GM20431 (cell line): ENCODE measurements at regions not wholly inside any gene's neighbourhood (a gene's known extent, or its start where the extent isn't known, plus 50 kb on each side); places are given as distances from the start of the nearest gene placed in this dataset.
"Not testable (repeated sequence)": the region's sequence is repeated elsewhere in the genome, so short reads cannot be mapped to it uniquely, and the experiment has no call there.

Experiments used
- in situ Hi-C: fragments of 300-500 bp; cut with MseI, MboI; formaldehyde crosslinking; loops from one replicate; pipeline ENCODE4 v1.15.0; 2020; ENCODE audit warnings: low sequenced_read_pairs; ENCODE audit not compliant: unreplicated experiment

DNA sequence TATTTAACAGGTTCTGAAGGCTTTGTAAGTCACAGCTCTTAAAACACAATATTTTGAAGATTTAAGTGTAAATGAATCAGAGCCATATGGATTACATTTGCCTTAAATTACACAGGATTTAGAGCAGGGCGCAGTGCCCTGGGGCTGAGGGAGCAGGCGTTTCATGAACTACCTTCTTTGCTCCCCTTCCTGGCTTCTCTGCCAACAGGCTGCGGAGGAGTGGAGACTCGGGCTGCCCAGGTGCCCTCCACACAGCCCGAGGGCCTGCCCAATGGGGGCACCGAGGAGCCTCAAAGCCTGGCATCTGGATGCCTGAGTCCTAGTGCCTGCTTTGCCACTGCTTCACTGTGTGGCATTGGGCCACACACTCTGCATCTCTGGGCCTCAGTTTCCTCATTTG is 90.6 kb upstream of the HAND1 start:
- in situ Hi-C loops, result no loop called here

DNA sequence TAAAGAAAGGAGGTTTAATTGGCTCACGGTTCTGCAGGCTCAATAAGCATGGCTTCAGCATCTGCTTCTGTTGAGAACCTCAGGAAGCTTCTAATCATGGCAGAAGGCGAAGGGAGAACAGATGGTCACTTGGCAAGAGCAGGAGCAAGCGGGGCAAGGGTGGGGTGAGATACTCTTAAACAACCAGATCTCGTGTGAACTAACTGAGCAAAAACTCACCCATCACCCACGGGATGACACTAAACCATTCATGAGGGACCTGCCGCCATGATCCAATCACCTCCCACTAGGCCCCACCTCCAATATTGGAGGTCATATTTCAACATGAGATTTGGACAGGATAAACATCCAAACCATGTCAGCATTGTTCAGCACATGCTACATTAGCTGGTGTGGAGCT is 89.1 kb upstream of the HAND1 start:
- in situ Hi-C loops, result no loop called here

DNA sequence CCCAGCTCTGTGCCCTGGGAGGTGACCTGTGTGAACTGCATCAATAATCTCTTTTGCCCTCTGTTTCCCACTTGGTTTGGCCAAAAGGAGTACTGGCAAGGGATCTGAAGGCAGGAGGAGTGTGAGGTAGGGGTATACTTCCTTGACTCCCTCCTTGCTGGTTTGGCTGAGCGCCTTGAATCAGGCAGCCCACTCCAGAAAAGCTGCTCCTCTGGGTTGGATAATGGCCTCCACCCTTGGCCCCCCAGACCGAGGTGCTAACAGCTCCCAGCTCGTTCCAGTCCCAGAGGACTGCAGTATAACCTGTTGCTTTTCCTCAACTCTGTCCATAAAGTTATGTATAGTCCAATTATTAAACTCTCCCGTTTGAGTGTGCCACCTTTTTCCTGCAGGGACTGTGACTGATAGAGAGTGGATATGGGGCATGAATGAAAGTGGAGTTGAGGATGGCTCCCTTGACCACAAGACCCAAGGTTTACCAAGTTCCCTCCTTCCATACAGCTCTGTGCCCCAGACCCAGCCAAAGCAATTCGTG is 88.2 kb upstream of the HAND1 start:
- in situ Hi-C loops, result no loop called here

DNA sequence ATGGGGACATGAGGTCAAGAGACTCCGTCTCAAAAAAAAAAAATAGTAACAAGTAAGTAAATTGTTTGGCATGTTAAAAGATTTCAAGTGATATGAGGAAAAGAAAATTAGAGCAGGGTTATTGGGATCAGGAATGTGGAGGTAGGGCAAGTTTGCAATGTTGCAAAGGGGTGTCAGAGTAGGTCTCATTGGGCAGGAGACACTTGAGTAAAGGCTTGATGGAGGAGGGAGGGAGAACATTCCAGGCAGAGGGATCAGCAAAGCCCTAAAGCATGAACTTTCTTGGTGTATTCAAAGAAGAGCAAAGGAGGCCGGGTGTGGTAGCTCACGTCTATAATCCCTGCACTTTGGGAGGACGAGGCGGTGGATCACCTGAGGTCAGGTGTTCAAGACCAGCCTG is 87.1 kb upstream of the HAND1 start:
- in situ Hi-C loops, result no loop called here

DNA sequence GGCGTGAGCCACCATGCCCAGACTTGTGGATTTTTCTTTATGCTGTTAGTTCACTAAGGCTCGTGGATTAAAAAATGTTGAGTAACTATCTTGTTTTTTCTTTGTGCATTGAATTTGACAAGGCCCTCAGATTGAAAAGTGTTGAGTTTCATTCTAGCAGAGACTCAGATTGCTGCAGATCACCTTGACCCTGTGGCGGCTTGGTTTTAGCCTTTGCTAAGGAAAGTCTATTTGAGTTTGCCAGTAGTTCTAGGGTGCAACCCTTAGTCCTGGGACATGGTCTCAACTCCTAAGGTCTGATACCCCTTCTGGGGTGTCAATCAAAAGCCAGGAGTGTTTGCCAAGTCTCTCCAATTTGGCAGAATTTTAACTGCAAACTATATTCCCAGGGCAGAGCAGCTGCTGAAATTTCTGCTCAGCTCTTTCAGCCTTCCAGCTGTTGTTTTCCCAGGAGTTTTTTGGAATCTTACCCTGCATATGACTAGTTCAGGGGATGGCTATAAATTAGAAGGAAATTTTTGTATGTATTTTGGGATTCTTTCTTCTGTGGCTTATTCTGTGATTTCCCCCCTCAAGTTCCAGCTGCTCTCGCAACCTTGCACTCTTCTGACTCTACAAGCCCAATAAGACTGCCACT is 84.3 kb upstream of the HAND1 start:
- in situ Hi-C loops, result no loop called here

DNA sequence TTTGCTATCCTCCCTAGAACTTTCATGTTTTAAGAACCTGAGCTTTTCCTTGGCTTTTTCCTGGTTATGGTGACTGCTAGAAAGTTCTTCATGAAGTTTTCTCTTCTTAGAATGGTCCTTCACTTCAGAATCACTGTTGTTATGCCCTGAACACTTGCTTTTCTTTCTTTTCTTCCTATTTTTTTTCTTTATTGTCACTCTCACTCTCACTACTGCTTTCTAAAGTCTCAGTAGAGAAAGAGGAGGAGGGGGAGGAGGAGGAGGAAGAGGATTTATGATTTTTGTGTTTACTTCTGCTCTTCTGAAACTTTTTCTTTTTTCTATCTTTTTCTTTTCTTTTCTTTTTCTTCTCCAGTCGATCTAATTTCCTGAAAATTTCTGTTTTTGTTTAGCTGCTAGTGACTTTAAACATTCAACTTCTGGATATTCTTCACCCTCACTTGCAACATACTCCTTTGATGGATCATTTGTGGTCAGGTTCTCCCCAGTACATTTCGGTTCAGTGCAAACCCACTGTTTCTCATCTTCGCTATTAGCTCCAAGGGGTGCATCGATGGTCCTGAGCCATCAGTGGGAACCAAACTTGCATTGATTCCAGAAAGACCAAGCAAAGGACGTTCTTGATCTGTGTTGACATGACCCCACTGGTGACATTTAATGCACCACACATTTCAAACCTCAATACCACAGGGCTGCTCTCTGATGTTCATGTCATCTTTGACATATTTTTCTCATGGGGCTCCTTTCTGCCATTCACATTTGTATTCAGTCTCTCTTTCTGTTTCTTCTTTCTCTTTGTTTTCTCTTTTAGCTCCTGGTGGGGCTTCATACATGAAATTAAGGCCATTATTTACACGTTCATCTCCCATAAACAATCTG is 81.6 kb upstream of the HAND1 start:
- in situ Hi-C loops, result no loop called here

DNA sequence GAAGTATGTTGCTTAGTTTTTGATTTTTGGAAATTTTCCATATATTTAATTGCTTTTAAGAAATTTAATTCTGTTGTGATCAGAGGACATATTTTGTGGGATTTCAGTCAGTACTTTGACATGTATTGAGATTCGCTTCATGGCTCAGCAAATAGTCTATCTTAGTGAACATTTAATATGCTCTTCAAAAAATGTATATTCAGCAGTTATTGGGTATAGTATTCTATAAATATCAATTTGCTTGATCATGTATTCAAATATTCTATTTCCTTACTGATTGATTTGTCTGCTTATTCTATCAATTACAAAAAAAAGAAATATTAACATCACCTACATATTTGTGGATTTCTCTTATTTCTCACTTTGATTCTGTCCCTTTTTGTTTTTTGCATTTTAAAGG is 79.5 kb upstream of the HAND1 start:
- in situ Hi-C loops, result no loop called here

DNA sequence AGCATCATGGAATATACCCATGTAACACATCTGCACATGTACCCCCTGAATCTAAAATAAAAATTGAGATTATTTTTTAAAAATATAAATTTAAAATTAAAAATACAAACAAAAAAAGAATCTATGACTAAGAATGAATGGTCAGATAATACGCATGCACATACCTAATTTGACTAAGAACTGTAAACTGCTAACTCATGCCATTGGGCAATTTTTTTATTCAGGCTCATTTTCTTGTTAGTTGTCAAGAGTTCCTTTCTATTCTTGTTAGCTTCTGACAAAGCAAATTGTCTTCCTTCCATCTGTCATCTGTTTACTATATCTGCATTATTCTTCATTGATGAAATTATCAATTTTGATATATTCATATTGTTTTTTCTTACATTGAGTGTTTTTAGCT is 69.5 kb upstream of the HAND1 start:
- in situ Hi-C loops, result no loop called here

DNA sequence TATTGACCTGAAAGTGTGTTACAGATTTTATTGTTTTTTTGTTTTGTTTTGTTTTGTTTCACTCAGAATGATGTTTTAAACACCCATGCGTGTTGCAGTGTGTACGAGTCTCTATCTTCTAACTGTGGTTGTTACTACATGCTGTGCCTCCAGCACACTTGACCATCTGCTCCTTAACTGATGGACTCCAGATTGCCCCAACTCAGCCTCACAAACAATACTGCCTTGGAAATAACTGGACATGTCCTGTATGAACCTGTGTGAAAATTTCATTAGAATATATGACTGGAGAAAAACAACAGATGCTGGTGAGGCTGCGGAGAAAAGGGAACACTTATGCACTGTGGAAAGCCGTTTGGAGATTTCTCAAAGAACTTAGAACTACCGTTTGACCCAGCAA is 68.7 kb upstream of the HAND1 start:
- in situ Hi-C loops, result no loop called here

DNA sequence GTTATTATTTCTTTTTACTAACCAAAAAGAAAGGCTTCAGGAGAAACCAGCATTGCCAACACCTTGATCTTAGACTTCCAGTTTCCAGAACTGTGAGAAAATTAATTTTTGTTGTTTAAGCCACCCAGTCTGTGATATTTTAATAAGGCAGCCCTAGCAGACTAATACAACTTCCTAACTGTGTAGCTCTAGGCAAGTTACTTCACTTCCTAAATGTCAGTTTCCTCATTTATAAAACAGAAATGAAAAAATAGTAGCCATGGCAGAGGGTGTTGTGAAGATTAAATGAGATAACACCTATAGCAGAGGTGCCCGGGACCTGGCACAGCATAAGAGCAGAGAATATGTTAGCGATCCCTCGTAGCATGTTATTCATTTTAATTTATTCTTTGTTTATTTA is 66.6 kb upstream of the HAND1 start:
- in situ Hi-C loops, result no loop called here

DNA sequence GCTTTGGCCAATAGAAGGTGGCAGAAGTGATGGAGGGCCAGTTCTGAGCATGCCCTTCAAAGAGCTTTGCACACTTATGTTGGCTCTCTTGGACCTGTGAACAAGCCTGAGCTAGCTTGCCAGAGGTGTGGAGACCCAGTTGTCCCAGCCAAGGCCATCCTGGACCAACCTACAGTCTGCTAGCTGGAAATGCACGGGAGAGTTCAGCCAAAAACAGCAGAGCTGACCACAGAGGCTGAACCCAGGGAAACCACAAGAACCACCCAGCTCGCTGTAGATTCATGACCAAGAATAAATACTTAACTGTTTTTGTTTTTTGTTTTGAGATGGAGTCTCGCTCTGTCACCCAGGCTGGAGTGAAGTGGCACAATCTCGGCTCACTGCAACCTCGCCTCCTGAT is 65.4 kb upstream of the HAND1 start:
- in situ Hi-C loops, result no loop called here

DNA sequence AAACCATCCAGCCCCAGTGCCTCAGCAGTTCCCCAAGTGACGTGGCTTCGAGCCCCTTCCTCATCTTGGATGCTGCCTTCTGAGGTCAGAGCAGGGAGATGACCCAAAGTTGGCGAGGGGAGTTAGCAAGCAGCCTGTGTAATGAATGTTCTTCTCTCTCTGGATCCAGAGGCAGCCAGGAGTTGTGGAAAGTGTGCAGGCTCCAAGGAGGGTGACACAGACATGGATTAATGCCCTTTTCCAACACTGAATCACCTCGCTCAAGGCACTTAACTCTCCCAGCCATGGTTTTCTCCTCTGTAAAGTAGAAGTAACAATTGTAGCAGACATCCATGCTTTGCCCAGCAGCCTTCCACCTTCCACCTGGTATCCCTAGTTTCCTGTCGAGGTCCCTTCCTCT is 64.6 kb upstream of the HAND1 start:
- in situ Hi-C loops, result no loop called here

DNA sequence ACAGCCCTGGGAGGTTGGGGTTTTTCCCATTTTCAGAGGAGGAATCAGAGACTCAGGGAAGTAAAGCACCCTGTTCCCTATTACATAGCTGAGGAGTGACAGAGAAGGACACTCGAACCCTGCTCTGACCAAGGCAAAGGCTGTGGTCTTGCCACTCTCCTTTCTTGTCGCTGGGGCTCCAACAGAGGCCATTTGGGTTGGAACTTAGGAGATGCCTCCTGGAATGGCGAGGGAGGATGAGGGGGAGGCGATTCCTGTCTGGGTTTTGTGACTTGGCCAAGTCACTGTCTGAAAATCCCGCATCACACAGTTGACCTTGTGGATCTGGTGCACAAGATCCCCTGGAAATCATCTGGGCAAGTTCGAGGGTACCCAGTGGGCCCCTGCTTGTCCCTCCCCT is 64.0 kb upstream of the HAND1 start:
- in situ Hi-C loops, result no loop called here

DNA sequence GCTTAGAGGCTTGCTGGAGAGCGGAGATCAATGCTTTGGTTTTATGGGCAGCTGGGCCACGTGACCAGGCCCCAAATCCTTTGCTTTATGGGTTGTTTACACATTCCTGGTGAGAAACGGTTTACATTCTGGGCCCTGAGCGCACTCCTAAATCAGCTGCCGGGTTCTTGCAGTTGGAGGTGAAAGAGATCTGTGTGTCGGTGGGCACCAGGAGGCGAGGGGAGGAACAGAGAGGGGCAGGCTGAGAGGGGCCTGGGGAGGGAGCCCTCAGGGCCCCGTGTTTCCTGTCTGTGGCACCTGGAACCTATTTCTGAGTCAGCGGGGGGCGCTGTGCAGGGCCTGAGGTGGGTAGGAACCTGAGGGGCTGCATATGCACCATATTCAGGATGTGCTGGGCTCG is 63.5 kb upstream of the HAND1 start:
- in situ Hi-C loops, result no loop called here

DNA sequence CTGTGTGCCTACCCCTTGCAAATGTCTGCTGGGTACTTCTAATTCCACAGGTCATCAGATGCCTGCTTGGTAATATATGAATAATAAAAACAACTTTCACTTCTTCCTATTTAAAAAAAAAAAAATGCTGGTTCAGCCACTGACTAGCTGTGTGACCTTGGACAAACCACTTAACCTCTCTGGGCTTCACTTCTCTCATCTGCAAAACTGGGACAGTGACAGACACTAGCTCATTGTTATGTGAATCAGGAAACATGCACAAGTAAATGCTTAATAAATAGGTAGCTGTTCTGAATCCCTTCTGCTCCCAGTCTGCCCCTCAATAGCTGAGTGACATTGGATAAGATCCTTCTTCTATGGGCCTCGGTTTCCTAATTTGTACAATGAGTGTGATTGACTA is 62.6 kb upstream of the HAND1 start:
- in situ Hi-C loops, result no loop called here

DNA sequence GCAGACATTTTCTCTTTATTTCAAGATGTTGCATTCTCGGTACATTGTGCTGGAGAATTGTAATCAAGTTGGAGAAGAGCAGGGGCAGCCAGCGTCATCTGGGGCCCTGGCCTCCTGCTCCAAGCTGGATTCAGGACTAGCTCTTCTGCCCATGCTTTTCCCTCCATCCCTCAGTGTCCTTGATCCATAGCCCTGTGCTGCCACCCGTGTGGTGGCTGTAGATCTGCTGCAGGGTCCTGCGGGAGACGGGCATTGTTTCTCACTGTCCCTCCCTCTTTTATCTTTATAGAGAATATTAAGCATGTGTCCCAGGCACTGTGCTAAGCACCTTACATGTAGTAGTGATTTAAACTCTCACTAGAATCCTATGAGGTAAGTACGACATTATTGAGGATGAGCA is 60.5 kb upstream of the HAND1 start:
- in situ Hi-C loops, result no loop called here

DNA sequence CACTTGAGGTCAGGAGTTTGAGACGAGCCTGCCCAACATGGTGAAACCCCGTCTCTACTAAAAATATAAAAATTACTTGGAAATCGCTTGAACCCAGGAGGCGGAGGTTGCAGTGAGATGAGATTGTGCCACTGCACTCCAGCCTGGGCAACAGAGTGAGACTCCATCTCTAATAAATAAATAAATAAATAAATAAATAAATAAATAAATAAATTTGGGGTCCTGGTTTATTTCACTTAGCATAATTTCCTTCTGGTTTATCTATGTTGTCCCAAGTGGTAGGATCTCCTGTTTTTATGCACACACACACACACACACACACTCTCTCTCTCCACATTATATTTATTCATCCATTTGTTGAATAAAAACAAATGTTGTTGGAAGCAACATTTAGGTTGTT is 58.4 kb upstream of the HAND1 start:
- in situ Hi-C loops, result not testable (repeated sequence)

DNA sequence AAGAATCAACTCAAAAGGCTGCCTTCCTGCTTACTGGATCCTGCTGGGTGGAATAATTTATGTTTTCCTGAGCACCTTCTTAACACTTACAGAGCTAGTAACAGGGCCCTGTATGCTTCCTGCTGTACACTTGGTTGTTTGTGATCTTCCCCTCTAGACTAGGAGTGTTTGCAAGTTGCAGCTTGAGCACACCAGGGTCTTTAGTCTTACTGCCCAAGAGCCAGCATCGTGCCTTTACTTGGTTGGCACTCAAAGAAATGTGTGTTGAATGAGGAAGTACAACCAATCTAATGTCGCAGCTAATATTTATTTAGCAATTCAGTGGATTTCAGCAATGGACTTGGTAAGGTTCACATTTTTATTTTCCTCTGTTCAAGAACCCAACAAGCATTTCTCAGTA is 57.5 kb upstream of the HAND1 start:
- in situ Hi-C loops, result no loop called here

DNA sequence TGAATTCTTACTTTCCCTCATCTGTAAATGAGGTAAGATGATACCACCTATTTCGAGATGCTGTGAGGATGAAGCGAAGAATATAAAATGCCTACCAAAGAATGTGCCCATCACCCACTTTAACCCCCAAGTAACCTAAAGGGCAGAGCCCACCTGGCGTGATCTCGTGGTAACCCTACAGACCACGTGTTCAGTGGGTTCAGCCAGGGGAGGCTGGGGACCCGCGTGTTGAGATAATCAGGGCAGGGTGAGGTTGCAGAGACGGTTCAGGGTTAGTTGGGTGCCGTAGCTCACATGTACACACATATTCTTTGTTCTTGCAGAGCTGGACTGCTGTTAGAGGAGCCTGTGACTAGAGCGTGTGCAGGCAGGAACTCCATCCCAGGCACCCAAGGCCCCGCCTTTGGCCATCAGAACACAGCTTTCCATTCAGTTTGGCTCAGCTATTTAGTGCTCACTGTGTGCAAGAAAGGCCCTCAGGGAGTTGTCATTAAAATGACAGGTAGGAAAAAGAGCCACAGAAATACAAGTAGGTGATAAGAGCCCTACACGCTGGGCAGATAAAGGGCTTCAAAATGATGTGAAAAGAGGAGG is 56.5 kb upstream of the HAND1 start:
- in situ Hi-C loops, result no loop called here

DNA sequence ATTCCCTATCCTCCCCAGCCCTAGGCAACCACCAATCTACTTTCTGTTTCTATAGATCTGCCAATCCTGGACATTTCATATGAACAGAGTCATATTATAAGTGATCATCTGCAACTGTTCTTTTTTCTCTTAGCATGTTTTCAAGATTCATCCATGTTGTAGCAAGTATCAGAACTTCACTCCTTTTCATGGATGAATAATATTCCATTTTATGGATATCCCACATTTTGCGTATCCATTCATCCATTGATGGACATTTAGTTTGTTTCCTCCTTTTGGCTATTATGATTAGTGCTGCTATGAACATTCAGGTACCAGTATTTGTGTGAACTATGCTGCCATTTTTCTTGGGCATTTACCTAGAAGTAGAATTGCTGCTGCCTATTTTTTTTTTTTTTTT is 51.3 kb upstream of the HAND1 start:
- in situ Hi-C loops, result no loop called here

DNA sequence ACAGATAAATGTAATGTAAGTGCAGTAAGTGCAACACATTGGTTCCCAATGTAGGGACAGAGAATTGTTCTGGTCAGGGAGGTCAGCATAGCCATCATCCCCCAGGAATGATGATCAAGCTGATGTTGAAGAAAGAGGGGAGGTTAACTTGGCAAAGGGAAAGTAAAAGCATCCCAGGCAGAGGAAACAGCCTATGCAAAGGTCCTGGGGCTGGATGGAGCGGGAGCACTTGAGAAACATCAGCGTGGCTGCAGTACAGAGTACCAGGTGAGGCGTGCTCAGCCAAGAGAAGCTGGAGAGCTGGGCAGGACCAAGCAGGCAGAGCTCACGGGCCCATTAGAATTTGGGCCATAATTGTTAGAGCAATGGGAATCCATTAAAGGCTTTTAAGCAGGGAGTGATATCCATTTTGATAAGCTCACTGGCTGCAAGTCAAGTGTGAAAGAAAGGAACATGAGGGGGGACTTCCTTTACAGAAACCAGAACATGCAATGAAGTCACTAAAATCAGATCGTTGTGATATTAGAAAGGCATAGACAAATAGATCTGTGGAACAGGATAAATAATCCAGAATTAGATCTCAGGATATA is 50.1 kb upstream of the HAND1 start:
- in situ Hi-C loops, result no loop called here
